NCI-H1436 treated with DMSO at 0.1 percent for 48 hours (cell line): ENCODE measurements at regions not wholly inside any gene's neighbourhood (a gene's known extent, or its start where the extent isn't known, plus 50 kb on each side); places are given as distances from the start of the nearest gene placed in this dataset.
"Not testable (repeated sequence)": the region's sequence is repeated elsewhere in the genome, so short reads cannot be mapped to it uniquely, and the experiment has no call there.

Experiments used
- DNase-seq: peaks from one replicate; lab custom pipeline; 2025; lab: John Stamatoyannopoulos, UW

- DNase-seq, result no peak
Measured at GRCh38 chr5:72760259-72760658, 56.2 kb upstream of the TNPO1 start.

GRCh38 chr5:72752909-72753308 is 63.6 kb upstream of the TNPO1 start:
- peak; percentile 11 for DNase-seq

- DNase-seq, result no peak
Measured at GRCh38 chr5:72749362-72749997, 67.0 kb upstream of the TNPO1 start.

GRCh38 chr5:72747826-72748225 is 68.6 kb upstream of the TNPO1 start:
- DNase-seq, result no peak

- DNase-seq, result no peak
Measured at GRCh38 chr5:72746736-72747135, 69.7 kb upstream of the TNPO1 start.

- DNase-seq, result no peak
Measured at GRCh38 chr5:72744136-72744535, 72.3 kb upstream of the TNPO1 start.

GRCh38 chr5:72741805-72742204 is 74.7 kb upstream of the TNPO1 start:
- DNase-seq, result no peak

GRCh38 chr5:72733810-72734209 is 82.7 kb upstream of the TNPO1 start:
- no peak for DNase-seq

- no peak for DNase-seq
Measured at GRCh38 chr5:72723581-72723980, 92.9 kb upstream of the TNPO1 start.

- no peak for DNase-seq
Measured at GRCh38 chr5:72722792-72723452, 93.5 kb upstream of the TNPO1 start.

- no peak for DNase-seq
Measured at GRCh38 chr5:72721844-72722243, 94.6 kb upstream of the TNPO1 start.

GRCh38 chr5:72720205-72720604 is 96.3 kb upstream of the TNPO1 start:
- DNase-seq, result no peak

- no peak for DNase-seq
Measured at GRCh38 chr5:72711351-72711750, 105.1 kb upstream of the TNPO1 start.

- no peak for DNase-seq
Measured at GRCh38 chr5:72709341-72709740, 107.1 kb upstream of the TNPO1 start.

GRCh38 chr5:72705178-72705577 is 111.3 kb upstream of the TNPO1 start:
- DNase-seq, result no peak

- no peak for DNase-seq
Measured at GRCh38 chr5:72703876-72704275, 112.6 kb upstream of the TNPO1 start.

- DNase-seq, result no peak
Measured at GRCh38 chr5:72702881-72703434, 113.5 kb upstream of the TNPO1 start.

- not testable (repeated sequence) for DNase-seq
Measured at GRCh38 chr5:72702105-72702504, 114.4 kb upstream of the TNPO1 start.

GRCh38 chr5:72698481-72698880 is 118.0 kb upstream of the TNPO1 start:
- no peak for DNase-seq

GRCh38 chr5:72697622-72698021 is 118.8 kb upstream of the TNPO1 start:
- no peak for DNase-seq

GRCh38 chr5:72695659-72696058 is 120.8 kb upstream of the TNPO1 start:
- no peak for DNase-seq

- no peak for DNase-seq
Measured at GRCh38 chr5:72694856-72695255, 121.6 kb upstream of the TNPO1 start.

GRCh38 chr5:72693546-72694205 is 122.8 kb upstream of the TNPO1 start:
- DNase-seq, result peak; percentile 62
